Stimulated activated CD4-positive, alpha-beta T cell treated with anti-CD3 and anti-CD28 coated beads, Interleukin-1b, Interleukin-23, amount 100 ng/mL, for 48 hours (primary cell): ENCODE measurements at regions not wholly inside any gene's neighbourhood (a gene's known extent, or its start where the extent isn't known, plus 50 kb on each side); places are given as distances from the start of the nearest gene placed in this dataset.
A peak's percentile ranks its signal among the peaks of the same experiment; 100 is the strongest.

ENCODE experiments used
- DNase-seq: peaks from one replicate; pipeline ENCODE4 v3.0.0-alpha.2; 2020

DNA sequence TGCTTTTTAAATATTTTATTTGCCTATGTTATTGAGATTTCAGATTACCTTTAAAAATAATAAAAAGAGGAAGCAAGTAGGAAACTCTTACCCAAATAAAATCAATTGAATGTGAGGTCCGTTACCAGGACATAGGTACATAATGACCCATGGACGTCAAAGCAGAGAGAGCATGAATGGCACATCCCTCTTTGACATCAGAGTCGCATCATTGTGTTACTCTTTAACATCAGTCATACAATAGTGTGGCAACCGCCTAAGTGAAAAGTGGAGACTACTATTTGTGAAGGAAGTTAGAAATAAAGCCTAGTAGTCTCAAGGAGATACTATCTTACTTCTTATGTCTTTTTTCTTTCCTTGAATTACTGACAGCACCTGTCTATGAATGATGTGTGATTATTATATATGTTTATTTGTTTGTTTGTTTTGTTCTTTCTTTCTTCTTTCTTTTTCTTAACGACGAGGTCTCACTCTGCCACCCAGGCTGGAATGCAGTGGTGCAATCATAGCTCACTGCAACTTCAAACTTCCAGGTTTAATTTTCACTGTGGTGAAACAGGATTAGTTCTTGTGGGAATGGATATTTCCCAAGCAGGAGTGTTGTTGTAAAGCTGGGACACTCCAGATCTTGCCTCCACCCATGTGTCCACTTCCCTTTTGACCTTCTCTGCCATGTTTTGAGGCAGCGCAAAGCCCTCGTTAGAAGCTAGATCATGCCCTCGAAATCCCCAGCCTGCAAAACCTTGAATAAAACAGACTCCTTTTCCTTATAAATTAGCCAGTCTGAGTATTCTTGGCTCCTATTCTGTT, 407.2 kb upstream of the NETO1 start:
- DNase-seq = no peak

- DNase-seq = no peak
Observed at GRCh38 chr18:73270920-73271634, 403.3 kb upstream of the NETO1 start.

GRCh38 chr18:73264562-73264921, 396.8 kb upstream of the NETO1 start:
- DNase-seq = no peak

GRCh38 chr18:73261923-73262322, 394.1 kb upstream of the NETO1 start:
- DNase-seq = no peak

DNA sequence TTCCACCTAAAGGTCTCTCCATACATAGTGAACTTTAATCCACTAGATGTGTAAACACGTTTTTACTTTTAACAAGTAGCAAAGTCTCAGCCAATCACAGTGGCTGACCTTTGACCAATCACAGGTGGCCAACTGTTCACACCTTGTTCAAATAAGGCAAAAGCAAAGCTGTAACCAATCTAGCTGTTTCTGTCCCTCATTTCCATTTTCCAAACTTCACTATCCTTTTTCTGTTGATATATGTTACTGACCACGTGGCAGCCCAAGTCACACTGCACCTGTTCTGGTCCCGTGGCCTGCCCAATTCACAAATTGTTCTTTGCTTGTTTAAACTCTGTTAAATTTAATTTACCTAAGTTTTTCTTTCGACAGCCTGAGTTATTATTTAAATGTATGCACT, 393.5 kb upstream of the NETO1 start:
- DNase-seq = no peak

DNA sequence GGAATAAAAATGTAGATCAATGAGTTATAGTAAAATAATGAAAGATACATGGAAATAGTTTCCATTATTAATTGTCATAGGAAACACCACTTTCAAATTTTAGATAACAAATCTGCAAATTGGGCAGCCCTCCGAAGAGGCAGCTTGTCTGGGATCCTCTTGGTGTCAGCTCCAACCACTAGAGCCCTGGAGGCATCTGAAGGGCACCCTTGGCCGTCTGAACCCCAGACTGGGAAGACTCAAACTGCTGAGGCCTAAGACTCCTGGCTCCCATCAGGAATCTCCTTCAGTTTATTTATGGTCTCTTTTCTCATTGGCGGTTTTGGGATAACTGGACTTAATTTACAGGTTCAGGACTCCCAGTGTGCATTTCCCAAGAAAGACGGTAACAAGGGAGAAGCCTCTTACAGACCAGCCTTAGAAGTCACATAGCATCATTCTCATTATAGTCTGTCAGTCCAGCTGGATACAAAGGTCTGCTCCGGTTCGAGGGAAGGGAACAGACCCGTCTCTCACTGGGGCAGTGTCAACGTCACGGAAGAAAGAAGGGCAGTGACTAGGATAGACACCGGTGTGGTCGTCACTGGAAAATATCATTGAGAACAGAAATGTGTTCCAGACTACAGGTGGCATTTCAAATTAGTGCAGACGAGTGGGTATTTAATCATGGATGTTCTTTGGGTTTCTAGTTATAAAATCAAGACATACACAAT, 390.7 kb upstream of the NETO1 start:
- no peak for DNase-seq

GRCh38 chr18:73254564-73254963, 386.8 kb upstream of the NETO1 start:
- no peak for DNase-seq

- no peak for DNase-seq
Observed at GRCh38 chr18:73249030-73249429, 381.2 kb upstream of the NETO1 start.

DNA sequence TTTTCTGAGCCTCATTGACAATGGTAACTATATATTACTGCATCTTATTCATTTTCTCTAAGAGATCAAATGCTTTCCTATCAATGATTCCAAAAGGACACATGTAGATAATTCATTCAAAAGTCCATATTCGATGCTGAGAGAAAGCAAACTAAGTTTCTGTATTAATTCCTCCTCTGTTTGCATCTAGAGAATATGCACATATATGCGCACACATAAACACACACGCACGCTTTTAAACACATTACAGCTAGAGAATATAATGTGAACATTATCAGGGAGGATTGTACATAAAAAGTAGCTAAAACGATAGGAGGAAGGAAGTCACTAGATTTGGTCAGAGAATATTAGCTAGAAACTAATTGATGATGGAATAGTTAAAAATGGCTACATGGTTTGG, 379.0 kb upstream of the NETO1 start:
- no peak for DNase-seq

DNA sequence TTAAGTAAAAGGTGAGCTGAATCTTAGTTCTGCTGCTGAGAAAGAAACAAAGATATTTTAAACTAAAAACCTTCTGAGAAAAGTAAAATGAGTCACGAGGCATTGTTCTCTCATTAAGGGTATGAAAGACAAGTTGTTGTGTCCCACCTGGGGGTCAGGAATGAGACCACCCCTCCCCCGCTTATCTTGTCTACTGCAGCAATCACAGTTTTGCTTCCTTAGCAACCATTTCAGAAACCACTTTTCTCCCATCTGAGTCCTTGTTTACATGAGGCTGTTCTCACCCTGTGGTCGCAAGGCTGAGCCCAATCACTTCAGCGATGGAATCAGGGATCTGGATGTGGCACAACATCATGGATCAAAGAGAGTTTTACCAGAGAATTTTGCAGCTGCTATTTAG, 377.6 kb upstream of the NETO1 start:
- DNase-seq = no peak

DNA sequence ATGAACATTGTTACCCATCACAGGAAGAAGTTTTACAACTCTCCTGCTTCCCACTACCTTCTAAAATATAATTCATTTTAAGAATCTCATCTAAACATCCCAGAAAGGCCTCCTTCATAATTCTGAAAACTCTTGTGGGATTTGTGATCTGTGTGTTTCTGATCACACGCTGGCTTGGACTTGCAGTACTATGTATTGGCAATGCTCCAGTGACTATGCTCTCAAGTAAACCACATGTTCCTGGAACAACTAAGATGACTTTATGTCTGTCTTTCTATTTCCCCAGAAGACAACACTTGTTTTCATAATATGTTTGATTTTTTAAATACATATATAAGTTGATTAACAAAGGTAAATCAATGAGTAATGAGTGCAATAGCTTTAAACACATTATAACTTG, 376.6 kb upstream of the NETO1 start:
- DNase-seq = no peak

GRCh38 chr18:73240899-73241298, 373.1 kb upstream of the NETO1 start:
- no peak for DNase-seq

DNA sequence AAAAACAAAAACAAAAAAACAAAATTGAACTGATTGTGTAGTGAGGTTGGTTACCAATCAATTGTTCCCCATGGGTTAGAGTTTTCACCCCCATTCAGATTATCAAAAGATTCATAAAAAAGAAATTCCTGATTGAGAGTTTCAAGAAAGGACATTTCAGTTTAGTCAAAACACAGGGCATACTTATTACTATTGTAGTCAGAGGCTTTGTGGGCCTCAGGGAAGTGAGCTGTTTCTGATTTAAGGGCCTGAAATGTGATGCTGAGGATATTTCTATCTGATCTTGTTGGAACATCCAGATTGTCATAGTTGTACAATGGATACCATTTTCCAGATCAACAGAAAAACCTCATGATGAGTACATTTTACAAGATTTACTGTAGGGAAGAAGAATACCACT, 368.1 kb upstream of the NETO1 start:
- DNase-seq = no peak

DNA sequence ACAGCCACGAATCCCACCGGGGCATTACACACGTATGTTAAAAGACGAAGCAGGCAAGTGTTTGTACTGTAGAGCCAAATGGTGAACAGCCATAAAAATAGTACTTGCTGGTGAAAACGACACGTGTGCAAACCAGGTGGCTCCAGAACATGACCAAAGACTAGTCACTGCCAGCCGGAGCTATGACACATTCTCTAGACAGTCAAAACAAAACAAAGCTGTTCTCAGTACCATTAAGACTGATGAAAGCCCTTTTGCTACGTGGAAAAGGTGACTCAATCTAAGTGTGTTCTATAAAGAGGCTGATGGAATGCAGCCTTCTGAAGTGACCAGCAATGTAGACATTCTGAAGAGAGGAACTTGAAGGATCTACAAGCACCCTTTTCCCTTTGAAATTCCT, 367.7 kb upstream of the NETO1 start:
- DNase-seq = peak; percentile 8

DNA sequence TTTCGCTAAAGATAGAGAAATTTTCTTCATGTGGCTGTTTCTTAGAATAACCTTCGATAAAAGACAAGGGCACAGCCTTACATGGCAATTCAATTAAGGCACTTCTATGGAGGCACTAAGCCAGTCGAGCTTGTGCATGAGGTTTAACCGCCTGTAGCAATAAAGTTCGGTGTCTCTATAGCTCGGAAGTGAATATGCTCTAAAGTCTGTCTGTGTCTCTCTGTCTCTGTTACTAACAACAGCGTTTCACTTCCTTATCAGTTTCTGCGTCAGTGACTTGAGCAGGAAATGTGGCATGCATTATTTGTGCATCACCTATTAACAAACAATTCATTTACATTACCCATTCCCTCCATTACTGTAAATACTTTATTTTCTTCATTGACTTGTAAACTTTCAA, 365.1 kb upstream of the NETO1 start:
- no peak for DNase-seq

DNA sequence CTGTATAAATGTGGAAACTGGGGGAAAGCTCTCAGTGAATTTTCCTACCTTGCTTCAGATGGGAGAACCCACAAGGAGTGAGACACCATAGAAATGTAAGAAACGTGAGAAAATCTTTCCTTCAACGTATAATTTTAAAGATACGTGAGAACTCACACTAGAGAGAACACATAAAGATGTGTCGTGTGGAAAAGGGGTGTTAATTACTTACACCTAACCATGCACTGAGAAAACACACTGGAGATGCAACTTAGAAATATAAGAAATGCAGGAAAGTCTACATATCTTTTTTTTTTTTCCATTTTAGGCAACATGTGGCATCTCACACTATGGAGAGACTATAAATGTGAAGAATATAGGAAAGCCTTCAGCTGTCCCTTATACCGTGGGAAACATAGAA, 352.9 kb upstream of the NETO1 start:
- DNase-seq = no peak

DNA sequence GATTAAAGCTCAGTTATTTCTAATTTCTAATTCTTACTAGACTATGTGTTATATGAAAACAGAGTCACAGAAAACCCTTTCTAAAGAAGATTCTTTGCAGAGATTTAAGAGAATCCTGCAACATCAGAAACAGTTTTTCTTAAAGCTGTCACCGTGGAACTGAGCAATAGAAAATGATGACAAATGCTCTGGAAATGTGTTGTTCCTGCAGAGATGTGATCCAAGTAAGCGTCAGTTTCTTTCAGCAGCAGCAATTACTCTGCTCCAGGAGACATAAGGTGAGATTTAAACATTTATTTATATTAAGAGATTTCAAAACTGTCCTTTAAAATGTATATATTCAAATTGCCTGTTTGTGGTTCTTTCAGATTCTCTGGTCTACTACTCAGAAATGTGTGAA, 350.5 kb upstream of the NETO1 start:
- DNase-seq = no peak

- no peak for DNase-seq
Observed at GRCh38 chr18:73214970-73215369, 347.2 kb upstream of the NETO1 start.

DNA sequence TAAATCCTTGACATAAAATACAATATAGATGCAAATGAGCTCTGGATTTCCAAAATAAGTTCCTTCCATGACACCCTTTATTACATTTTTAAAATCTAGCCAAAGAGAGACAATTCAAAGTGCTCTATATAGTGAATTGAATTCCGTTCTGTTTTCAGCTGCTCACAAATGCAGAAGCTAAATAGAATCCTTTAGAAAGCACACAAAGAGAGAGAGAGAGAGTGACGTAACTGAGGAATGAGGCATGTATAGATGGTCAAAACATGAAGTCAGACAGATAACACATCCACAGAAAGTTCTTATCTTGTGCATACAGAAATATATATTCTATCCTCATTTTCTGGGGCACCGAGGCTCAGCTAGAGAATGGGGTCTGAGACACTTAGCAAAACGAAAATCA, 344.7 kb upstream of the NETO1 start:
- no peak for DNase-seq

GRCh38 chr18:73201940-73202339, 334.2 kb upstream of the NETO1 start:
- DNase-seq = no peak

DNA sequence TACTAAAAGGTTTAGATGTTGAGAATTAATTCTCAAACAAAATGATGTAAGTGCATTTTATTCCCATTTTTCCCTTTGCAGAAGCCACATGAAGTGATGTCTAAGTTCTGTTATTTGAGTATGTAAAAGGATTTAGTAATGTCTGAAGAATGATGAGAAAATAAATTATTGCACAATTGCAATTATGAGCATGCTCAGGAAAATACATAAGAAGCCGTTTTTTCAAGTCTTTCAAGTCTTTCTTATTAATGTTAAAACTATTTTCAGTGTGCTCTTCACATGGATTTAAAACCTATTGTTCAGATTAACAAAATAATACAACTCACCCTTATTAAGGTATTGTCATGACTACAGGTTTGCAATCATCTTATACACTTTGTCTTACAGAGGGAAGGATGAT, 331.4 kb upstream of the NETO1 start:
- DNase-seq = no peak

DNA sequence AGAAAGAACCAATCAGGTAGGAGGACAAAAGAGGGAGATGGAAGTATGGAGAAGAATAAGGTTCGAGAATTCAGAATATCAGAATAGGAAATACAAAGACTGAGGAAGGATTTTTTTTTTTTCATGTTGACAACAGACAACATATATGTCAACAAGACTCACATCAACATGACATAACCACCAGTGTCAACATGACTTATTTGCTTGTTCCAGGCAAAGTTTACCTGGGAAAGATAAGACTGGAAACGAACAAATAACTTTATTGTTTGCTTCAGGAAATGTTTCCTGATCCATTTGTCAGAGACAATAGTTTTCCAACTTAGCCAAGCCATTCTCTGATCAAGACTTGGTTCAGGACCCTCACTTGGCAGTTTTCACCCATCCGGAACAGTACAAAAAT, 321.9 kb upstream of the NETO1 start:
- no peak for DNase-seq

DNA sequence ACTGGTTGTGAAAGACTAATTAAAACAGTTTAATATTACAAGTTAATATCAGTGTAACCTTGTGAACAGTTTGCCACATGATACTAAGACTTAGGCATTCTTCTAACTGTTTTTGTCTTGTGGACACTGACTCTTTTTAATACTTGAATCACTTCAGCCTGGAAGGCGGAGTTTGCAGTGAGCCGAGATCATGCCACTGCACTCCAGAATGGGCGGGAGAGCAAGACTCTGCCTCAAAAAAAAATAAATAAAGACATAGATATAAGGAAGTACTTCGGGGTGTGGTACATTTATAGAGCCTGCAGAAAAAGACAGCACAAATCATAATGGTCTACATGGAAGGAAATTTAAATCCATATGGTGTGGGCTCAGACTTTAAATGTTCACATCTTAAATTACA, 300.4 kb upstream of the NETO1 start:
- no peak for DNase-seq

GRCh38 chr18:73164430-73164829, 296.6 kb upstream of the NETO1 start:
- DNase-seq = no peak
